HUDEP-2 (cell line): ENCODE measurements at regions not wholly inside any gene's neighbourhood (a gene's known extent, or its start where the extent isn't known, plus 50 kb on each side); places are given as distances from the start of the nearest gene placed in this dataset.

Source experiments
- DNase-seq, 76 experiments: peaks; one replicate each; lab custom pipeline; 2025; ENCODE audit not compliant: unreplicated experiment in 76 of 76; lab: John Stamatoyannopoulos, UW

DNA sequence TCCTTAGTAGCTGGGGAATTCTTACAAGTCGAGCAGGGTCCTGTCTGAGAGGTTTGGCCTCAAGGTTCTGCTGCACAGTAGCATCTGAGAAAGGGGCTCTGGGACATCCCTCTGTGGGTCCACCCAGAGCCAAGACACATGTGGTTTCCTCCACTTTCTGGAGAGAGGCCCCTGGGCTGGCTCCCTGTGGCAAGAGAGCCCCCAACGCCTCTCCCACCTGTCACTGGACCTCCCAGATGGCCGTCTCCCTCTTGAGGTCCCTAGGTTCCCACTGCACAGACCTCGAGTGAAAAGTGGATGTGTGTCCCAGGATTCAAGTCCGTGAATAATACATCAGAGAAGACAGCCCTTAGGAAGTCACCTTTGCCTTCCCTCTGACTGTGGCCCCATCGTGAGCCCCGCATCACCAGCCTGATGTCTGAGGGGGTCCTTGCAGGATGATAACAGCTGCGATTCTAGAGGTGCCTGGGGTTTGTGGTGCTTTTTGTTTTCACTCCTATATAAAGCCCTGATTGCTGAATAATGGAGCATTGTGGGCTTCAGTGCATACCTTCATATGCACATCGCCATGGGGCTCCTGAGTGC is 319.0 kb downstream of the GLRX3 start:
- DNase-seq: no peak

DNA sequence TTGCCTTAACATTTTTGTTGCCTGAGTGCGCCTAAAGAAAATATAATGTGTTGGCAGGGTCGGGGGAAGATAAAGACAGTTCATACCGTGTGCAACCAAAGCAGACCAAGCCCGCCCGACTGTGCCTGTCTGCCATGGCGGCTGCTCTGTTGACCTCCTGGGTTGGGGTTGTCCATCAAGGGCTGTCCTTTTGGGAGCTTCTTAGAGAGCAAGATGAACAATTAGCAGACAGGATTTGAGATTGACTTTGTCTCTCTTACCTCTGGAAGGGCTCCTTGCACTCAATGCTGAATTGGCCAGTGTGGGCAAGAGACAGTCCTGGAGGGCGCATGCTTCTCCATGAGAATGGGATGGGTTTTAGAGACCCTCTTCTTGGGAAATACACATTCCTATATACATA is 319.6 kb downstream of the GLRX3 start:
- DNase-seq: no peak

DNA sequence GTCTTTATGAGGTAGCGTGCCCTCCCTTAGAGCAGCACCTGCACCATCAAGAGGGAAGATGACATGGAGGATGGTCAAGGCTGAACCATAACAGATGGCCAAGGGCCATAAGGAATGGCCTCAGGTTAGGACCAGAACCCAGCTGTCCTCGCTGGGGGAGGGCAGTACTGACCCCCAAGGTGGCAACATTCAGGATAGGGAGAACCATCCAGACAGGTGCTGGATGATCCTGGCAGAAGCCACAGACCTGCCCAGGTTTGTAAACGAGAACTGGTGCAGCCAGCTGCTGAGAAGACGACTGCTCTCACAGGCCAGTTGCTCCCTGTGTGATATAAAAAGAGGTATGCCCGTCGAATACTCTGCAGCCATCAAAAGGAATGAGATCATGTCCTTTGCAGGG is 320.4 kb downstream of the GLRX3 start:
- DNase-seq: no peak

DNA sequence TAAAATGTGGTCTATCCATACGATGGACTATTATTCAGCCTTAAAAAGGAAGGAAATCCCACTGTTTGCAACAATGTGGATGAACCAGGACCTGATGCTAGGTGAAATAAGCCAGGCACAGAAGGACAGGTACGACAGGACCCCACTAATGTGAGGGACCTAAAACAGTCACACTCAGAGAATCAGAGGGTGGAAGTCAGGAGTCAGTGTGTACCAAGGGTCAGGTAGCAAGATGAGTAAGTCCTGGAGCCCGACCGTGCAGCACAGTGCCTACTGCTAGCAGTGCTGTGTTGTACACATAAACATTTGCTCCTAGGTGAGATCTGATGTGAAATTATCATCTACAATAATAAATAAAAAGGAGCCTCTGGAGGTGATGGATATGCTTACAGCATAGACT is 322.3 kb downstream of the GLRX3 start:
- no peak for DNase-seq

DNA sequence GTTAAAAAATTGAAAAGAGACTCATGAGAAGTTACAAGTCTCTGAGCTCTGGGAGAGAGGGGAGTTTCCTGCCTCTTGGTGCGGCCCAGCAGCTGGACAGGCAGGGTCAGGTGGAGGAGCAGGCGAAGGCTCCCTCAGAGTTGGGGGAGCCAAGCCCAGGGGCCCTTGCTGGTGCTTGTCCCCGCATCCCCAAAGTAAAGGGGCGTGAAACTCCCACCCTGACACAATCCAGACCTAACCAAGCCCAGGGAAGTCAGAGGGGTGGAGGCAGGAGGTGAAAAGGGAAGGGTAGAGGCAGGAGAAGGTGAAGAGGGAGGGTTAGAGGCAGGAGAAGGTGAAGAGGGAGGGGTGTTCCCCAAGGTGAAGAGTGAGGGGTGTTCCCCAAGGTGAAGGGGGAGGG is 322.8 kb downstream of the GLRX3 start:
- no peak for DNase-seq

DNA sequence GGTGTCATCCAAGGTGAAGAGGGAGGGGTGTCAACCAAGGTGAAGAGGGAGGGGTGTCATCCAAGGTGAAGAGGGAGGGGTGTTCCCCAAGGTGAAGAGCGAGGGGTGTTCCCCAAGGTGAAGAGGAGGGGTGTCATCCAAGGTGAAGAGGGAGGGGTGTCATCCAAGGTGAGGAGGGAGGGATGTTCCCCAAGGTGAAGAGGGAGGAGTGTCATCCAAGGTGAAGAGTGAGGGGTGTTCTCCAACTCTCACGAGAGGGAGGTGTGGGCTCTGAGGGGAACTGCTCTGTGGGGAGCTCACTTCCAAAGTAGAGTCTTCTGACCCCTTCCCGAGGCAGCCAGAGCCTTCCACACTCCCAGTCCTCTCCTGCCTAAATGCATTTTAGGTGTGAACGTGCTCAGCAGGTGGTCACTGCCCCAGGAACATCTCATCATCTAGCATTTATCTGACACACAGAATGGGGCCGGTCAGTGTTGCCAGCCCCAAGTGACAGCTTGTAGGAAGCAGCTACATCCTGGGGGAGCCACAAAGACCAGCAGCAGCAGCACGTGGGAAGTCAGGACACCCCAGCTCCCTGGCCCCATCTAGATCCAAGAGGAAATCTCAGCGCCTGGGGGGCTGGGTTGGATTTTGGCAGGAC is 323.8 kb downstream of the GLRX3 start:
- no peak for DNase-seq

DNA sequence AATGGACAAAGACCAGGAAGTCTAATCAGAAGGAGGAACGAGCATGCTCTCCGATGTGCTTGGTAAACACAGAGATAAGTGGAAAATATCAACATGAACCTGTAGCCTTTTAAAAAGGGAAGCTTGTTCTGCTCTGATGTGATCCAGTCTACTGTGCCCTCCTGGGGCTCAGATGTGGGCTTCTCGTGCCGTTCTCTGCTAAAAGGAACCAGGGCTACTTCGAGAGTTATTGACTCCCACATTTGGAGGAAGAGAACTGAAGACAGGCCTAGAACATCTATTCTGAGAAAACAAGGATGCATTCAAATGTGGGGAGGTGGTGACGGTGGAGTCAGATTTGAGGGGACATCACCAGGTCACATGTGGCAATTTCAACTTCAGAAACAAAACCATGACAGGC is 325.4 kb downstream of the GLRX3 start:
- no peak for DNase-seq

DNA sequence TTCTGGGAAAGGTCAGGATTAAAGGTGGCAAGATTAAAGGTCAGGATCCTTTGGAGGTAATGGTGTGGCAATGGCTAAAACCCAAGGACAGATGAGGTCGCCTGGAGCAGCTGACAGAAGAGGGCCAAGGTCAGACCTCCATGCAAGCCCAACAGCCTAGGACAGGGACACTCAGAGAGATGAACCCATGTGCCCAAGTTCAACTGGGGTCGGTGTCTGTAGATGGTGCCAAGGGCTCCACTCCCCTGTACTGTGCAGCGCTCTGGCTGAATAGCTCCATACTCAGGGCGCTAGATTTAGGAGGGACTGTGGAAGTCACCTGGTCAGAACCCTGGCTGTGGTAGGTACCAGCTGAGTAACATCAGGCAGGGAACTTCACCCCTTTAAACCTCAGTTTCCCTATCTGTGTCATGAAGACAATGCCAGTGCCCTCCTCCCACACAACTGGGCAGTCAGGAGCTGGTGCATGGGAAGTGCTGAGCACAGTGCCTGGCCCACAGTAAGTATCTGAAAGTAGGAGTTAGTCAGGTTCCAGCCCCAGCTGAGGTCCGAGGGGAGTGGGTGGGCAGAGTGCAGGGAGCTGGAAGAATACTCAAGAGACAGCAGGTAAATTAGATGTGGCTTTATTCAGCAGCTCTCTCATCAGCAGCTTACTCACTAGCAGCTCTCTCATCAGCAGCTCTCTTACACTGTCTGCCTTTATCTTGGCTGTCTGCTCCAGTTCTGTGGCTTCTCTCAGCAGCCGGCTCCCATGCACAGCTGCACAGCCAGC is 327.1 kb downstream of the GLRX3 start:
- DNase-seq: no peak

DNA sequence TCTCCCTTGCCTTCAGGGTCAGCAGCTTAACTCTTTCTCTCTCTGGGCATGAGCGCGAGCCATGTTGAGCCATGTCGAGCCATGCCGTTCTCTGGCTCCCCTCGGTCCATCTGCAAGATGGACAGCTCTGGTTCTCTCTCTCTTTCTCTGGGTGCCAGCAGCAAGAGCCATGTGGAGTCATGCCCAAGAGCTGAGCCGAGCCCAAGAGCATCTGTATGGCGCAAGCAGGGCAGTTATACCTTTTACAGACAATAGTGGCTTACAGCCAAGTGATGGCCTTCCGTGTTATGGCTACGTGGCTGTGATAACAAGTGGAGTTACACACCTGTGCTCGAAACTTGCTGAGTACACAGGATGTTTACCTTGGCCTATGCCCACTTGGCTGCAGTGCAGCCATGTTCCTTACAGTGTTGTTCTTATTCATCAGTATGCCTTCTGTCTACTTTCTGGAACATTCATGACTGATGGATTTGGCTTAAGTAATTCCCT is 327.7 kb downstream of the GLRX3 start:
- DNase-seq: no peak

DNA sequence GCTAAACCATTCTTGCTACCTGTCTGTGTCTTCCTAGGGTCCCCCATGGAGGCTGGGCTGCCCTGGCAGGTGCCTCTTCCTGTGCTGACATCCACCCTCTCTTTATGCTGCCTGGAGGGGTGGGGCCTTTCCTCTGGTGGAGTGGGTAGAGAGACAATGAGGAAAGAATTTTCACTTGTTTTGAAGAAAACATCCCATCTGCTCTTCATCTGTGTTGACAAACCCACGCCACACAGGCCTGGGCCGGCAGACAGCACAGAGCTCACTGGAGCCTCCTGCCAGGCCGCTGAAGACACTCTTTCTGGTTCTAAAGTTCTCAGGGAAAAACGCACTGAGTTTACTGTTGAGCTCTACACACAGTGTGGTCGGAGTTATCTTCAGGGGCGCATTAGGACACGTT is 328.2 kb downstream of the GLRX3 start:
- DNase-seq: no peak

DNA sequence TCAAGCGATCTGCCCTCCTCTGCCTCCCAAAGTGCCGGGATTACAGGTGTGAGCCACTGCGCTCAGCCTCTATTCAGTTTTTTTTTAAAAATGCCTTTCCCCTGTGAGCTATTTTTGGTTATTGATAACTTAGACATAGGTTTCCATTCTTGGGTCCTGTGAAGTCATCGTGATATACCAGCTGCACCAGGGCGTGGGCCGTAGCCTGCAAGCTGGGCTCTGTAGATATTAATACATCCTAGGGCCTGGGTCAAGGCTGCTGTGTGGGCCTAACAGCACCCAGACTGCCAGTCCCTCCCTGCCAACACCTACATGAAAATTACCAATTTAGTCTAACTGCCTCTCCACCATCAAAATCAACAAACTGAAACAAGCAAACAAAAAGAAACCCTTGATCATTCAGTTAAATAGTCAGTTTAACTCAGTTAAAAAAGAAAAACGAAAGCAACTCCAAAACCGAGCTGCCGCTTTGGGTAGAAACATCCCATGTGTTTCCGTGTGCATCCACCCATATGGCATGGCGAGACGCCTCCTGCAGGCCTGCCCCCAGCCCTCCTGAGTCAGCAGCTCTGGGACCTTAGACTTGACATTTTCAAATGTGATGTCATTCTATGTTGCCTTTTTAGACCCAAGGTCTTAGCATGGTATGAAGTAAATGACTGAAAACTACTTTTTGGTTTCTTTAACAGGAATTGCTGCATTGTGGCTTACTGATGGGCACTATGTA is 330.2 kb downstream of the GLRX3 start:
- no peak for DNase-seq

DNA sequence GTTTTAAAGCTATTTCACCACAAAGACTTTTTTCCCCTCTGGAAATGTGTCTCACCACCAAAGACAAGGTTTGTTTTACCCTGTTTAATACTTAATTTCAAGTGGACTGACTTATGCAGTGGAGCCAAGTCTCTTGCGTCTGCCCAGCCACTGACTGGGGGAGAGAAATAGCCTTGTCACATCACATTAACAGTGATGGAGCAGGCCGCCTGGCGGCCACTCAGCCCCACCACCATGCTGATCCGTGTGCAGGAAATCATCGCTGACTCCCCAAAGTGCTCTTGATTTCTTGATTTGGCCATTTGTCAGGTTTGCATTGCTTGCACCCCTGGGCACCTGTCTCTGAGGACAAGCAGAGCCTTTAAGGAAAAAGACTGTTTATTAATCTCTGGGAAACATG is 334.1 kb downstream of the GLRX3 start:
- no peak for DNase-seq

DNA sequence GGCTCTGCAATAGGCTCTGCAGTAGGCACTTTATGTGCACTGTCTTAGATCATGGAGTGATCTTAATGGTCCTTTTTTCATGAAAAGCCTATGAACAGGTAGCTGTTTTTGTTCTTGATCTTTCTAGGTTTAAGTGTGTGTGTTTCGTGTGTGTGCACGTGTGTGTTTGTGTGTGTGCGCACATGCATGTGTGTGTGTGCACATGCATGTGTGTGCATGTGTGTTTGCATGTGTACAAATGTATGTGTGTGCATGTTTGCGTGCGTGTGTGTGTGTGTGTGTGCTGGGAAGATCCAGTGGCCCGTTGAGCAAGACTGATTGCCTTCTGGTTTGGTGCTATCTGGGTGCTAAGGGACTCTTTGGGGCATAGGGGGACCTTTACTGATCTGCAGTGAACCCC is 334.8 kb downstream of the GLRX3 start:
- no peak for DNase-seq

DNA sequence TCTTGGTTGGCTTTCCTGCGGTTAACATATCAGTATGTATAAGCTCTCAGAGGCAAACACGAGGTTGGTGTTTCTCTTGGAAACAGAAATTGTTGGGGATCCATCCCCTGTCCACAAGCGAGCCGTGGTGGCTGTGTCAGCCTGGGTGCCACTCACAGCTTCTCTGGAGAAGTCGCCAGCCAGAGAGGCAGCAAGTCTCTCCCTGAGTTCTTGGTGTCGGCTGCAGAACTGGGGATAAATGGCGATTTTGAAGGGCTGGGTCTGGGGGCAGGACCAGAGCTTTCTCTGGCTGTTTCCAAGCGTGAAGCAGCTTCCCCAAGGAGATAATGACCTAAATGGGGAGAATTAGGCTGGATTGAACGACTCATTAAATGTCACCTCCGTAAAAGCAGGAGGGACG is 335.3 kb downstream of the GLRX3 start:
- DNase-seq: no peak

DNA sequence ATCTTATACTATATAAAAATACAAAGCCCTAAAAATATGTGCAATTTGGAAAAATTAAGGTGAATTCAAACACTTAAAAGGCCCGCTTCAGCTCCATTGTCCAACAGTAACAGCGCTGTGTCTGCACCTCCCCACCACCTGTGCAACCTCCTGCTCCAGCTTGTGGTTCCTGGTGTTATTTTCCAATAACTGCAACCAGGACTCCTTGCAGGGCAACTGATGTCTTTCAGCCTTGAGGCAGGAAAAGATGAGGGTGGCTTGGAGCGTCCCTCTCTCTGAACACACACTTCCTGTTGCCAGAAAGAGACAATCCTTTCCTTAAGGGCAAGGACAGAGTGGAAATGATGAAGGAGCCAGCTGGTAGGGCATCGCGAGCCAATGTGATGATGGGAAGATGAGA is 336.0 kb downstream of the GLRX3 start:
- DNase-seq: no peak

DNA sequence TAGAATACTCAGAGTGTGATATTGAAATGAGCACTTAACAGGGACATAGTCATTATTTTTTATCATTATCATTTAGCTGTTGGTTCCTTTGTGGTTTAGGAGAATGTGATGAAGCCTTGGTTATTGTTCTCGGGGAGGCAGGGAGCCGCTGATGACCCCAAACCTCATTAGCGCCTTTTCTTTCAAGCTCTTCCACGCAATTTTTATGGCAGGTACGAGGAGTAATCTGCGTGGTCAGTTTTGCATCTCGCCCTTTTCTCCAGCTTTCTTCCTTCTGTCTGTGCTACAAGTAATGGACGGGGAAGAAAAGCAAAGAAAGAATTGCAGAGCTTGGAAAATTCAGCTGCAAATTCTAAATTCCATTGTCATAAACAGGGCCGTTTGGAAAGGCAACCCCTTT is 338.4 kb downstream of the GLRX3 start:
- DNase-seq: no peak

DNA sequence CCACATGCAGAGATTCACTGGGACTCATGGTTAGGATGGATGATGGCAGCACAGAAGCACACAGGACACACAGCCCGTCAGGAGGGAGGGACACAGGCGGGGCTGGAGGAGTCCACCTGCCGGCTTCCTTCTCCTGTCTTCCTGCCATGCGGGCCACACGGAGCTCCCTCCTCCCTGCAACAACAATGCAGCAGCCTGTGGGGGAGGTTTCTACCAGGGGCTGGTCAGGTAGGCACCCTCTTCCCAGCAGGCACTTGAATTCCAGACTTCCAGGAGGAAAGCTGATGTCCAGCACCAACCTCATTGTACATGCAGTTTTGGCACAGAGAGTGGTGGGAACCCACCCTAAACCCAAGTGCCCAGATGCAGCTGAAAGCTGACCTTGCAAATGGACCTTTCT is 341.2 kb downstream of the GLRX3 start:
- DNase-seq: no peak

DNA sequence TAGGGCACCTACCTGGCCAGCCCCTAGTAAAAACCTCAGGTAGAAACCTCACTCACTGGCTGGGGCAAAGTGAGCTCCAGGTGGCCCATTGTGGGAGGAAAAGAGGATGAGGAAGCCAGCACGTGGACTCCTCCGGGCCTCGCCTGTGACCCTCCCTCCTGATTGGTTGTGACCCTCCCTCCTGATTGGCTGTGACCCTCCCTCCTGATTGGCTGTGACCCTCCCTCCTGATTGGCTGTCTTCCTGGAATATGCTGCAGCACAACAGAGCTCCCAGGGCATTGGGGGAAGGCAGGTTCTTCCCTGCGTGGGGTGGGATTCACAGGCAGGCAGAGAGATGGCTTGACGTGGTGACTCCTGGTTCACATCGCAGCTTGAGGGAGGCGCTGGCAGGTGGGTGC is 343.0 kb downstream of the GLRX3 start:
- DNase-seq: no peak

DNA sequence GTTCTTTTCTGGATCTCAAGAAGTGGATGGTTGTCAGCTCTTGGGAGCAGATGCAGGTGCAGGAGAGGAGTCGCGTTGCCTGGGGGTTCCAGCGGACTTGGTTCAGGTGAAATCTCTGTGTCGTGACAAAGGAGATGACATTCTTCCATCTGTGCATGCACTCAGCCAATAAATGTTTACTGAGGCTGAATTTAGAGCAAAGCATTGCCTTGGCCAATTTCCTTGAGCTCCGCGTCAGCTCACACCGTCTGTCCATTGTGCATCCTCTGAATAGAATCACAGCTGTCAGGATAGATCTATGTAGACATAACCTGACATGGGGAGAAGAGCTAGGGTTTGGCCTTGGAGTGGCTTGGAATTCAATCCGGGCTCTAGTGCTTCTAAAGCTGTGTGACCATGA is 343.7 kb downstream of the GLRX3 start:
- no peak for DNase-seq

DNA sequence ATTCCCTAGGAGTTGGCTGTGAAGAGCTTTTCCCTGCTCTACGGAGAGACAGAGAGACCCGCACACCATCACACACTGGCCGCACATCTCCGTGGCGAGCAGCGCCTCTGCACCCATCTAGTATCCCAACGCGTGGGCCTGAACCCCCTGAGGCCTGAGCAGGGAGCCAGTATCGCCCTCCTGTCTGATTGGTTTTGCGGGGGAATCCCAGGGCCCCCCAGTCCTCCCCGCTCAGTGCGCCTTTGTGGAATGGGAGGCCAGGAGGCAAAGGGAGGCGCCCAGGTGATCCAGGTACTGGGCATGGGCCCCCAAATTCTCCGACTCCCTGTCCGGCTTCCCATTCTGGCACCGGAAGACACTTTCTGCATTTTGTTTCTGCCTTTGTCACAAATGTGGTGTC is 344.3 kb downstream of the GLRX3 start:
- DNase-seq: no peak

DNA sequence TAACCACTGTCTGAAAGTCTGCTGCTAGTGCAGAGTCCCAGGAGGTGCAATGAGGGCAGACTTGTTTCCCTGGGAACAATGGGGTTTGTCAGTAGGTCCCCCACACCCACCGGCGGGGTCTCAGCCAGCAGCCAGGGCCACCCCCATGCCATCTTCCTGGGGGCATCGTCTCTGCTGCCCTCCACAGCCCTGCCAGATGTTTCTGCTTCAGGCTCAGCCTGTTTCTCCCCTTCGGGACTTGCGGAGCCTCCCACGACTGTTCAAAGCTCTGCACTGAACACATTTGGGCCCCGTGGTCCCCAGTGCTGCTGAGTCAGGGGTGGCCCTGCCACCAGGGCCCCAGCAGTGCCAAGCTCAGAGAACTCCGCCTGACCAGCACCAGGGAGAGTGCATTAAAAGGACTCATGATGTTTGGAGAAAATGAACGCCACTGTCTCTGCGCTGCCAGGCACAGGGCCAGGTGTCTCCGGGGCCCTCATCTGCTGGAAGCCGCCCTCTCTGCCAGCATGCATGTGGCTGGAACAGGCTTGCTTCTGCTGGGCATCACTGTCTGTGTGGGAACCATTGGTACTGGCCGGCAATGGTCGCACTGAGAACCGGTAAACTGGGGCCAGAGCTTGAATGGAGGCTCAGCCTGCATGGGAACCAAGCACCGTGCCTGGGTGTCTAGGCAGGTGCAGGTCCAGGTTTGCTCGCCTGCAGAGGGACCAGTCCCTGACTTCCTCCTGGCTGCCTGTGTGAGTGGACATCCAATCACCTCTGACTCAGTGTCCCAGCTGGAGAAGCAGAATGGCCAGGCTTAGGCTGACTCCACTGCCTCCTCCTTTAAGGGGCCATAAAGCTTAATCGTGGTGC is 345.1 kb downstream of the GLRX3 start:
- DNase-seq: no peak
